Gastrocnemius medialis (tissue), 4 donors: ENCODE measurements at regions not wholly inside any gene's neighbourhood (a gene's known extent, or its start where the extent isn't known, plus 50 kb on each side); places are given as distances from the start of the nearest gene placed in this dataset.

ENCODE experiments used
- ATAC-seq, 2 donors: fragments of 150-250 bp; one replicate each; pipeline ENCODE4 v1.9.1; 2016
- DNase-seq, 2 donors: peaks; one replicate each; pipeline ENCODE4 v3.0.0-alpha.2; 2019
- H3K27ac ChIP-seq, 4 donors: fragments of 200-600 bp; sonication (generic); 1 replicate in 1 of 4; 2 replicates in 3 of 4; pipeline ENCODE4 v1.5.1; 2016 to 2018; ENCODE audit warnings: mild to moderate bottlenecking in 2 of 4, moderate library complexity in 1 of 4
- H3K27me3 ChIP-seq, 3 donors: fragments of 200-600 bp; sonication (generic) in 2 of 3; 1 replicate in 1 of 3; 2 replicates in 2 of 3; pipeline versions ENCODE4 v1.5.1 to v1.6.0; 2016 to 2019; ENCODE audit warnings: mild to moderate bottlenecking in 1 of 3, moderate library complexity in 1 of 3
- H3K36me3 ChIP-seq, 2 donors: fragments of 200-600 bp; sonication (generic) in 1 of 2; one replicate each; pipeline ENCODE4 v1.5.1; 2017 to 2018
- H3K4me1 ChIP-seq, 2 donors: fragments of 200-600 bp; sonication (generic) in 1 of 2; one replicate each; pipeline ENCODE4 v1.5.1; 2016 to 2017; ENCODE audit warnings: mild to moderate bottlenecking in 2 of 2
- H3K4me3 ChIP-seq, 4 donors: fragments of 200-600 bp; sonication (generic) in 3 of 4; 1 replicate in 1 of 4; 2 replicates in 3 of 4; pipeline ENCODE4 v1.5.1; 2016 to 2019; ENCODE audit warnings: mild to moderate bottlenecking in 2 of 4
- H3K9me3 ChIP-seq, 3 donors: fragments of 200-600 bp; sonication (generic) in 2 of 3; 1 replicate in 1 of 3; 2 replicates in 2 of 3; pipeline ENCODE4 v1.5.1; 2016 to 2019
- POLR2A ChIP-seq, 2 donors: fragments of 450-650 bp; IDR thresholded peaks; one replicate each; pipeline ENCODE4 v1.6.1; 2017; ENCODE audit warnings: antibody characterized with exemption in 2 of 2, mild to moderate bottlenecking in 2 of 2, moderate library complexity in 2 of 2
- in situ Hi-C, 4 donors: fragments of 200-750 bp; cut with MboI; loops; one replicate each; pipeline versions ENCODE4 v1.15.0 to v1.8.0; 2017; ENCODE audit warnings: low sequenced_read_pairs in 4 of 4
- intact Hi-C: fragments of 100-400 bp; cut with DNase I; formaldehyde crosslinking; loops from one replicate; pipeline ENCODE4 v1.15.1; 2023; ENCODE audit warnings: low total_unique reads
- TF ChIP-seq, protein P1 (sequence below), 5 experiments: fragments of 450-650 bp in 3 of 5; fragments of 200-600 bp in 2 of 5; sonication (generic) in 2 of 5; IDR thresholded peaks in 4 of 5; conservative IDR thresholded peaks in 1 of 5; 1 replicate in 4 of 5; 2 replicates in 1 of 5; pipeline ENCODE4 v1.5.1; 2016 to 2019; ENCODE audit warnings: antibody characterized with exemption in 5 of 5, mild to moderate bottlenecking in 3 of 5, moderate library complexity in 3 of 5

GRCh38 chr3:5429517-5429890 is 242.0 kb downstream of the EDEM1 start:
- no peaks in the 10 kb centered on the region for H3K9me3 ChIP-seq
- no peak overlapping the region for H3K4me3 ChIP-seq
- no peaks in the 10 kb centered on the region for H3K4me1 ChIP-seq
- intact Hi-C loops, result no loop called here
- no peak for TF ChIP-seq POLR2A (IDR thresholded peaks at IDR 0.05)
- TF ChIP-seq, protein P1, sequence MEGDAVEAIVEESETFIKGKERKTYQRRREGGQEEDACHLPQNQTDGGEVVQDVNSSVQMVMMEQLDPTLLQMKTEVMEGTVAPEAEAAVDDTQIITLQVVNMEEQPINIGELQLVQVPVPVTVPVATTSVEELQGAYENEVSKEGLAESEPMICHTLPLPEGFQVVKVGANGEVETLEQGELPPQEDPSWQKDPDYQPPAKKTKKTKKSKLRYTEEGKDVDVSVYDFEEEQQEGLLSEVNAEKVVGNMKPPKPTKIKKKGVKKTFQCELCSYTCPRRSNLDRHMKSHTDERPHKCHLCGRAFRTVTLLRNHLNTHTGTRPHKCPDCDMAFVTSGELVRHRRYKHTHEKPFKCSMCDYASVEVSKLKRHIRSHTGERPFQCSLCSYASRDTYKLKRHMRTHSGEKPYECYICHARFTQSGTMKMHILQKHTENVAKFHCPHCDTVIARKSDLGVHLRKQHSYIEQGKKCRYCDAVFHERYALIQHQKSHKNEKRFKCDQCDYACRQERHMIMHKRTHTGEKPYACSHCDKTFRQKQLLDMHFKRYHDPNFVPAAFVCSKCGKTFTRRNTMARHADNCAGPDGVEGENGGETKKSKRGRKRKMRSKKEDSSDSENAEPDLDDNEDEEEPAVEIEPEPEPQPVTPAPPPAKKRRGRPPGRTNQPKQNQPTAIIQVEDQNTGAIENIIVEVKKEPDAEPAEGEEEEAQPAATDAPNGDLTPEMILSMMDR (IDR thresholded peaks at IDR 0.05 in 4 of 5, conservative IDR thresholded peaks at IDR 0.05 in 1 of 5), result no peak
- H3K27me3 ChIP-seq, result no peaks in the 10 kb centered on the region
- H3K36me3 ChIP-seq, result no peaks in the 10 kb centered on the region
- ATAC-seq (no peak), DNase-seq (no peak)
- in situ Hi-C loops, result no loop called here
- no peak overlapping the region for H3K27ac ChIP-seq

DNA sequence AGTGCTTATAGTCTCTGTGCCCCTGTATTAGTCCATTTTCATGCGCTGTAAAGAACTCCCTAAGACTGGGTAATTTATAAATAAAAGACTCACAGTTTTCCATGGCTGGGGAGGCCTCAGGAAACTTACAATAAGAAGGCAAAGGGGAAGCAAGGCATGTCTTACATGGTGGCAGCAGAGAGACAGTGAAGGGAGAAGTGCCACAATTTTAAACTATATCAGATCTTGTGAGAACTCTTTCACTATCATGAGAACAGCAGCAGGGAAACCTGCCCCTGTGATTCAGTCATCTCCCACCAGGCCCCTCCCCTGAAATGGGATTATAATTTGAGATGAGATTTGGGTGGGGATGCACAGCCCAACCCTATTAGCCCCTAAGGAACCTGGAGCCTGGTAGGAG is 243.2 kb downstream of the EDEM1 start:
- intact Hi-C loops (no loop called here), in situ Hi-C loops (no loop called here)
- no peaks in the 10 kb centered on the region for H3K36me3 ChIP-seq
- H3K4me3 ChIP-seq, result no peak overlapping the region
- TF ChIP-seq, protein P1 (IDR thresholded peaks at IDR 0.05 in 4 of 5, conservative IDR thresholded peaks at IDR 0.05 in 1 of 5), result no peak
- TF ChIP-seq POLR2A (IDR thresholded peaks at IDR 0.05), result no peak
- DNase-seq, result no peak
- H3K27ac ChIP-seq, result no peak overlapping the region
- H3K9me3 ChIP-seq, result no peaks in the 10 kb centered on the region
- H3K27me3 ChIP-seq, result no peaks in the 10 kb centered on the region
- ATAC-seq, result no peak
- no peaks in the 10 kb centered on the region for H3K4me1 ChIP-seq

- H3K4me1 ChIP-seq, result no peaks in the 10 kb centered on the region
- in situ Hi-C loops, result no loop called here
- no peaks in the 10 kb centered on the region for H3K9me3 ChIP-seq
- DNase-seq (no peak), ATAC-seq (no peak)
- no peak overlapping the region for H3K4me3 ChIP-seq
- no peaks in the 10 kb centered on the region for H3K36me3 ChIP-seq
- no peaks in the 10 kb centered on the region for H3K27me3 ChIP-seq
- intact Hi-C loops, result no loop called here
- H3K27ac ChIP-seq, result no peak overlapping the region
- TF ChIP-seq POLR2A (IDR thresholded peaks at IDR 0.05), result no peak
- TF ChIP-seq, protein P1 (IDR thresholded peaks at IDR 0.05 in 4 of 5, conservative IDR thresholded peaks at IDR 0.05 in 1 of 5), result no peak
Measured at GRCh38 chr3:5431146-5431545, 243.6 kb downstream of the EDEM1 start.

DNA sequence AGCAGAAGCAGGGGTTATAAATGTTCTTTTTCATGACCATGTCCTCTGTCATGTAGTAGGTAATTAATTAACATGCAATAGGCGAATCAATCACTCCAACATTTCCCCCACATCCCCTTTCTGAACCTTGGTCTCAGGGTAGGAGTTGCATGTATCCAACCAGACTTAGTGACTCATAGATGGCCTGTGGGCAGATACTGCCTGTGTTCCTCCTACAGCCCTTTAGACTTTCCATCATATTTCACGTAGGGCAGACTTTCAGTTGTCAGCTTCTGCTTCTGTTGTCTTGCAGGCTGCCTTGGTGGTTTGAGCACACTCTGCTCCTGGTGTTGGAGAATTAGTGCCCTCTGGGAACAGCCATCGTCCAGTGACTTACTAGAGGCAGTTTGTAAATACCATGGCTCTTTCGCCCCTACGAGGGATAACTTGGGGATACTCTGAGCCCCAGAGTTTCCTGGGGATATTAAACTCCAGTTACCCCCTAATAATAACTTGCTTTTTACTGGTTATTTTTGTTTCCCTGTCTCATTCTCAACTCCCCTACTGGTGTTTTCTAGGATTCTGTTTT is 244.4 kb downstream of the EDEM1 start:
- in situ Hi-C loops, result no loop called here
- H3K9me3 ChIP-seq, result no peaks in the 10 kb centered on the region
- TF ChIP-seq POLR2A (IDR thresholded peaks at IDR 0.05), result no peak

GRCh38 chr3:5437296-5437782 is 249.8 kb downstream of the EDEM1 start:
- intact Hi-C loops, result no loop called here
- H3K27me3 ChIP-seq, result no peaks in the 10 kb centered on the region
- in situ Hi-C loops, result no loop called here
- TF ChIP-seq POLR2A (IDR thresholded peaks at IDR 0.05), result no peak
- TF ChIP-seq, protein P1 (IDR thresholded peaks at IDR 0.05 in 4 of 5, conservative IDR thresholded peaks at IDR 0.05 in 1 of 5), result no peak
- no peak overlapping the region for H3K27ac ChIP-seq
- no peaks in the 10 kb centered on the region for H3K36me3 ChIP-seq
- ATAC-seq (no peak), DNase-seq (no peak)
- no peaks in the 10 kb centered on the region for H3K4me1 ChIP-seq
- no peak overlapping the region for H3K4me3 ChIP-seq
- no peaks in the 10 kb centered on the region for H3K9me3 ChIP-seq

More for the DNA sequence above, 244.4 kb downstream of the EDEM1 start:
- intact Hi-C loops, result no loop called here
- ATAC-seq (no peak), DNase-seq (no peak)
- Histone ChIP-seq H3K27ac (no peak overlapping the region), H3K4me3 (no peak overlapping the region), H3K36me3 (no peaks in the 10 kb centered on the region), H3K27me3 (no peaks in the 10 kb centered on the region), H3K4me1 (no peaks in the 10 kb centered on the region)
